Mesendoderm (in vitro differentiated cells): ENCODE measurements at regions not wholly inside any gene's neighbourhood (a gene's known extent, or its start where the extent isn't known, plus 50 kb on each side); places are given as distances from the start of the nearest gene placed in this dataset.

Experiments
- DNase-seq: peaks from one replicate; pipeline ENCODE4 v3.0.0; 2013
- H2AK5ac ChIP-seq: 2 replicates; pipeline ENCODE4 v1.6.1; 2013; ENCODE audit warnings: low read length, inconsistent platforms
- H2BK120ac ChIP-seq: 2 replicates; pipeline ENCODE4 v1.6.1; 2013; ENCODE audit warnings: low read depth, mild to moderate bottlenecking, low read length, moderate library complexity, mixed read lengths
- H2BK15ac ChIP-seq: replicated peaks from 2 replicates; pipeline ENCODE4 v1.6.1; 2013; ENCODE audit warnings: low read depth, mild to moderate bottlenecking, moderate library complexity
- H2BK5ac ChIP-seq: 2 replicates; pipeline ENCODE4 v1.6.1; 2013; ENCODE audit warnings: low read length, inconsistent platforms
- H3K18ac ChIP-seq: 2 replicates; pipeline ENCODE4 v1.6.1; 2013; ENCODE audit warnings: mild to moderate bottlenecking, low read length, mixed read lengths
- H3K23ac ChIP-seq: one replicate; pipeline ENCODE4 v1.6.1; 2013; ENCODE audit warnings: low read length
- H3K27ac ChIP-seq: 2 replicates; pipeline ENCODE4 v1.5.1; 2013; ENCODE audit warnings: low read depth, mild to moderate bottlenecking, inconsistent platforms, low read length, moderate library complexity
- H3K27me3 ChIP-seq: 2 replicates; pipeline ENCODE4 v1.6.1; 2013; ENCODE audit warnings: low read length, control low read depth, mild to moderate bottlenecking, inconsistent platforms; ENCODE audit not compliant: insufficient read depth, poor library complexity
- H3K36me3 ChIP-seq: 2 replicates; pipeline ENCODE4 v1.6.1; 2013; ENCODE audit warnings: low read length, inconsistent platforms; ENCODE audit not compliant: control insufficient read depth, insufficient read depth
- H3K4ac ChIP-seq: one replicate; pipeline ENCODE4 v1.6.1; 2013; ENCODE audit warnings: low read depth, mild to moderate bottlenecking, low read length, moderate library complexity
- H3K4me1 ChIP-seq: 2 replicates; pipeline ENCODE4 v1.6.1; 2013; ENCODE audit warnings: low read depth, low read length, inconsistent platforms; ENCODE audit not compliant: control insufficient read depth
- H3K4me2 ChIP-seq: 2 replicates; pipeline ENCODE4 v1.6.1; 2013; ENCODE audit warnings: low read length
- H3K4me3 ChIP-seq: 2 replicates; pipeline ENCODE4 v1.5.1; 2013; ENCODE audit warnings: mild to moderate bottlenecking, low read length
- H3K56ac ChIP-seq: one replicate; pipeline ENCODE4 v1.6.1; 2013; ENCODE audit warnings: low read length
- H3K79me1 ChIP-seq: 2 replicates; pipeline ENCODE4 v1.6.1; 2013; ENCODE audit warnings: low read length, inconsistent platforms
- H3K79me2 ChIP-seq: 2 replicates; pipeline ENCODE4 v1.6.1; 2013; ENCODE audit warnings: mild to moderate bottlenecking, low read length; ENCODE audit not compliant: control insufficient read depth, insufficient read depth
- H3K9ac ChIP-seq: 2 replicates; pipeline ENCODE4 v1.6.1; 2013; ENCODE audit warnings: low read length, inconsistent platforms
- H4K5ac ChIP-seq: one replicate; pipeline ENCODE4 v1.6.1; 2013; ENCODE audit warnings: low read length
- H4K8ac ChIP-seq: one replicate; pipeline ENCODE4 v1.6.1; 2013; ENCODE audit warnings: low read depth, mild to moderate bottlenecking, control low read depth, low read length, moderate library complexity
- WGBS: extraction: QIAGEN DNeasy Blood & Tissue Kit; methylation state at CpG from one replicate; pipeline ENCODE4 v1.1.7; 2013; ENCODE audit warnings: low lambda C conversion rate, missing lambda C conversion rate; ENCODE audit not compliant: insufficient coverage; ENCODE audit errors: extremely low coverage; 5-methylcytosine and 5-hydroxymethylcytosine counted together

DNA sequence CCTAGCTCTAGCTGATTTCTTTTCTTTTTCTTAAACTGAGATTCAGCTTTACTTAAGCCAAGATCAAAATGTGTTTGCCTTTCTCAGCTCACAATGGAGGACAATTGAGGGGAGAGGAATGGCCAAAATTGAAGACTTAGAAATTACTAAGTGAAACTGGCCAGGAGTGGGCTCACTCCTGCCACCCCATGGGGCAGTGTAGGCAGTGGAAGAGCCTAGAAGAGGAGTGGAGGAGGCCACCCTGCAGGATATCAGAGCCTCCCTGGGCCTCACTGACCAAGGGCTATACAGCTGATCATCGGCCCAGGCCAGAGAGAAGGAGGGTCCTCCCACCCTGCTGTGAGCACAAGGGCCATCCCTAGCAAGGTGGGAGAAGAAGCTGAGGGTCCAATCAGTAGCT is 119.8 kb downstream of the CCT6B start:
- Histone ChIP-seq H3K56ac (no peak overlapping the region), H2BK5ac (no peak overlapping the region), H3K9ac (no peak overlapping the region), H3K4ac (no peak overlapping the region), H4K8ac (no peak overlapping the region), H3K27me3 (no peaks in the 10 kb centered on the region), H3K4me2 (no peak overlapping the region), H3K79me2 (no peaks in the 10 kb centered on the region), H4K5ac (no peak overlapping the region), H2BK15ac (no peak overlapping the region), H3K79me1 (no peaks in the 10 kb centered on the region), H2AK5ac (no peak overlapping the region), H3K36me3 (no peaks in the 10 kb centered on the region), H3K23ac (no peak overlapping the region), H3K4me1 (no peaks in the 10 kb centered on the region), H2BK120ac (no peak overlapping the region), H3K4me3 (no peak overlapping the region), H3K27ac (no peak overlapping the region), H3K18ac (no peak overlapping the region)
- no CpG with 5 or more reads among the region's 1 CpG for WGBS
- no peak for DNase-seq

GRCh38 chr17:34840750-34841149 is 120.5 kb downstream of the CCT6B start:
- no peak overlapping the region for H3K23ac ChIP-seq
- H4K8ac ChIP-seq, result peak overlapping the region; percentile 30
- H3K9ac ChIP-seq, result no peak overlapping the region
- H3K36me3 ChIP-seq, result no peaks in the 10 kb centered on the region
- H3K27ac ChIP-seq, result no peak overlapping the region
- WGBS, result no CpG with 5 or more reads among the region's 4 CpGs
- no peak overlapping the region for H3K4me3 ChIP-seq
- H2BK15ac ChIP-seq, result no peak overlapping the region
- no peak overlapping the region for H3K56ac ChIP-seq
- H3K4me2 ChIP-seq, result no peak overlapping the region
- no peak for DNase-seq
- no peaks in the 10 kb centered on the region for H3K4me1 ChIP-seq
- no peak overlapping the region for H4K5ac ChIP-seq
- H2BK120ac ChIP-seq, result no peak overlapping the region
- H3K79me2 ChIP-seq, result no peaks in the 10 kb centered on the region
- H3K18ac ChIP-seq, result no peak overlapping the region
- H3K4ac ChIP-seq, result no peak overlapping the region
- H2AK5ac ChIP-seq, result no peak overlapping the region
- H3K79me1 ChIP-seq, result no peaks in the 10 kb centered on the region
- H3K27me3 ChIP-seq, result no peaks in the 10 kb centered on the region
- no peak overlapping the region for H2BK5ac ChIP-seq

DNA sequence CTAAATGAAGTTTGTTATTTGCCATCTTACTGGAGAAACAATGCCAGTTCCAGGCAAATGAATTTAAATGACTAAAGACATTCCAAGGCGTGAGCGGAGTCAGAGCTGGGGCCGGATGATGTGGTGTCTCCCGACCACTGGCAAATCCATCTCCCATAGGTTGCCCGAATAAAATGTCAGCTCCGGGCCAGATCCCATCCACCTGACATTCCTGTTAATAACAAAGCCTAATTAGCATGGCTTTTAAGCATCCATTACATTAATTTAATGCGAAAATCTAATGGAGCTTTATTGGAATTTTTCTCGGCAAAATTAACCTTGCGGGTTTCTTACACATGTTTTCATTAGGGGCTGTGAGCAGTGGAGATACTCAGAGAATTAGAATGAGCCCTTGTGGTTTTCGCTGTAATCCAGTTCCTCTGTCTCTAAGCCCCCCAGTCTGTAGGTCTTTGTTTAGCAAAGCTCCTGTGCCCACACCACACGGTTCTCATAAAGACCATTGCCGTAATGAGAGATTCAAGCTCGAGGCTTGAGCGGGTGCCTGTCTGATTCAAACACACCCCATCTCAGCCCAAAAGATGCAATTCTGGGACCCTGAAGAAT is 123.3 kb downstream of the CCT6B start:
- H3K4me3 ChIP-seq, result no peak overlapping the region
- no peak overlapping the region for H3K18ac ChIP-seq
- no peaks in the 10 kb centered on the region for H3K79me2 ChIP-seq
- no peak overlapping the region for H2BK120ac ChIP-seq
- H3K9ac ChIP-seq, result no peak overlapping the region
- H2BK15ac ChIP-seq, result no peak overlapping the region
- H4K8ac ChIP-seq, result no peak overlapping the region
- DNase-seq, result no peak
- H2AK5ac ChIP-seq, result no peak overlapping the region
- no peaks in the 10 kb centered on the region for H3K79me1 ChIP-seq
- H3K23ac ChIP-seq, result no peak overlapping the region
- no peak overlapping the region for H3K56ac ChIP-seq
- no peak overlapping the region for H3K4me2 ChIP-seq
- no peak overlapping the region for H3K27ac ChIP-seq
- H3K36me3 ChIP-seq, result no peaks in the 10 kb centered on the region
- H3K4me1 ChIP-seq, result no peaks in the 10 kb centered on the region
- no peak overlapping the region for H3K4ac ChIP-seq
- H2BK5ac ChIP-seq, result no peak overlapping the region
- H4K5ac ChIP-seq, result no peak overlapping the region
- no CpG with 5 or more reads among the region's 14 CpGs for WGBS
- no peaks in the 10 kb centered on the region for H3K27me3 ChIP-seq

DNA sequence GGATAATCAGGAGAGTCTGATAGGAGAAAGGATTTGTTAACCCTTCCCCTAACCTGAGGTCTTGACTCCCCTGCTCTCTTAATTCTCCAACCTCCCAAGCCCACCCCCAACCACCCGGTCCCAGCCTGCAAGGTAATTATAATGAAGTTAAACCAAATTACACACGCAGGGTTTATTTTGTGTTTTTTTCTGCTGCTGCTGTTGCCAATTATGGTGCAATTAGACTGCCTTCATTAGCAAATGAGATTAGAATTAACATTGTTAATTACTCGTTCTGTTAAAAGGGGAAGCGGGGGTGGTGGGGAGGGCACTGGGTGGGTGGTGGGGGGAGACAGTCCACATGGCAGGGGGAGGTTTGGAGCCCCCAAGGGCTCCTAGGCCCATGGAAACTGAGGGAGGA is 128.9 kb downstream of the CCT6B start:
- no peak overlapping the region for H3K4me3 ChIP-seq
- H3K18ac ChIP-seq, result no peak overlapping the region
- peaks cover 5% of the 10 kb centered on the region for H3K4me1 ChIP-seq
- H3K79me1 ChIP-seq, result no peaks in the 10 kb centered on the region
- no peaks in the 10 kb centered on the region for H3K27me3 ChIP-seq
- DNase-seq, result no peak
- H4K8ac ChIP-seq, result no peak overlapping the region
- H3K23ac ChIP-seq, result no peak overlapping the region
- H2BK5ac ChIP-seq, result no peak overlapping the region
- H3K27ac ChIP-seq, result no peak overlapping the region
- no peak overlapping the region for H2BK15ac ChIP-seq
- H3K36me3 ChIP-seq, result no peaks in the 10 kb centered on the region
- no peak overlapping the region for H2BK120ac ChIP-seq
- H3K9ac ChIP-seq, result no peak overlapping the region
- no peaks in the 10 kb centered on the region for H3K79me2 ChIP-seq
- H3K56ac ChIP-seq, result no peak overlapping the region
- H2AK5ac ChIP-seq, result no peak overlapping the region
- no peak overlapping the region for H3K4me2 ChIP-seq
- no CpG with 5 or more reads among the region's 4 CpGs for WGBS
- no peak overlapping the region for H4K5ac ChIP-seq
- H3K4ac ChIP-seq, result no peak overlapping the region

GRCh38 chr17:34827008-34827407 is 134.3 kb downstream of the CCT6B start:
- no peak overlapping the region for H3K27ac ChIP-seq

DNA sequence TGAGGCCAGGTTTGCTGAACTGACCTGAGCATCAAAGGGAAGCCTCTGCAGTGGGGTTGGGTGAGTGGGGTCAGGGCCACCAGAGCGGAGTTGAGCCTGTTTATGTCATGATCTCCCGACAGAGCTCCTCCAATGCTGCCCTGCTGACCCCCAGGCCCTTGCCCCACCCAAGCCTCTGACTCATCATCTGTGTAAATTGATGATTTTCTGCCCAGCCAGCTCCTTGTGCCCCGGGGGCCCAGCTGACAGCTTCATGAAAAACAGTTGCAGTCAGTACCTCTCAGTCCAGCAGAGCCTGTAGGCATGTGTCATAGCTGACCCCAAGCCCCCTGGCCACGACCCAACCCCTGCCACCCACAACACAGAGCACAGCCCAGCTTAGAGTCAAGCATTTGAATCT is 134.9 kb downstream of the CCT6B start:
- Histone ChIP-seq H2BK120ac (no peak overlapping the region), H2BK15ac (no peak overlapping the region), H3K4me2 (no peak overlapping the region), H2BK5ac (no peak overlapping the region), H2AK5ac (no peak overlapping the region), H3K4me3 (no peak overlapping the region), H3K27me3 (no peaks in the 10 kb centered on the region), H3K4me1 (peaks cover 6% of the 10 kb centered on the region), H3K36me3 (no peaks in the 10 kb centered on the region), H3K79me2 (no peaks in the 10 kb centered on the region), H3K18ac (no peak overlapping the region), H4K5ac (no peak overlapping the region), H3K4ac (no peak overlapping the region), H3K27ac (no peak overlapping the region), H3K23ac (no peak overlapping the region), H3K79me1 (no peaks in the 10 kb centered on the region), H4K8ac (no peak overlapping the region), H3K9ac (no peak overlapping the region), H3K56ac (no peak overlapping the region)
- whole genome bisulfite sequencing, result no CpG with 5 or more reads among the region's 4 CpGs
- DNase-seq, result peak; percentile 25

More at GRCh38 chr17:34827008-34827407, 134.3 kb downstream of the CCT6B start:
- Histone ChIP-seq H4K5ac (no peak overlapping the region), H3K4me1 (peaks cover 6% of the 10 kb centered on the region), H3K4me3 (no peak overlapping the region), H3K4me2 (no peak overlapping the region), H2BK15ac (no peak overlapping the region), H3K18ac (no peak overlapping the region), H3K56ac (no peak overlapping the region), H3K36me3 (no peaks in the 10 kb centered on the region), H3K9ac (no peak overlapping the region), H3K79me2 (no peaks in the 10 kb centered on the region), H3K23ac (no peak overlapping the region), H3K4ac (no peak overlapping the region), H2AK5ac (no peak overlapping the region), H2BK5ac (no peak overlapping the region), H4K8ac (no peak overlapping the region), H2BK120ac (no peak overlapping the region), H3K79me1 (no peaks in the 10 kb centered on the region), H3K27me3 (no peaks in the 10 kb centered on the region)
- no CpG with 5 or more reads among the region's 3 CpGs for WGBS
- DNase-seq, result no peak
